ENCODE measurements at regions not wholly inside any gene's neighbourhood (a gene's known extent, or its start where the extent isn't known, plus 50 kb on each side); places are given as distances from the start of the nearest gene placed in this dataset.
A peak's percentile ranks its signal among the peaks of the same experiment; 100 is the strongest.

DNA sequence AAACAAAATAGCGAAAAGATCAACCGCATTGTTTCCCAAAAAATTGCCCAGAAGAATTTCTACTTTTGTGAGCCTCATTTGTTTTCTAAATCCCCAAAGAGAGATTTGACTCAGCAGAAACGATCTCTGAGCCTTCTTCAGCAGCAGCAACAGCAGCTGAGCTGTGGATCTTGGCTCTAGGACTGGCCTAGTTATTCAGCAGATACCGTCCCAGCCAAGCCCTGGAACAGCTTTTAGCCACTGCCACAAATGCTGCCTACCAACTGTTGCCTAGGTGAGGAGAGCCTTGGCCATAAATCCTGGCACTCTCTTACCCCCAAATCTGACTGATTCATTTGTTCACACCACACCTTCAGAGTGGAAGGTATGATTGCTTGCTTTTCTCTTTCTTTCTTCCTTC is 320.1 kb downstream of the TGFB2 start:
- DNase-seq (ENCODE audit: extremely low read depth, low read depth), result no peak
- no peak for TF ChIP-seq CTCF (IDR thresholded peaks at IDR 0.05; ENCODE audit: low read depth, low read length, missing control alignments)
- no peak overlapping the region for H3K4me3 ChIP-seq (replicated peaks; ENCODE audit: low read depth, low read length)

- no peak overlapping the region for H3K4me3 ChIP-seq (replicated peaks; ENCODE audit: low read depth, low read length)
- TF ChIP-seq CTCF (IDR thresholded peaks at IDR 0.05; ENCODE audit: low read depth, low read length, missing control alignments), result no peak
- no peak for DNase-seq (ENCODE audit: extremely low read depth, low read depth)
Measured at GRCh38 chr1:218666263-218666662, 321.1 kb downstream of the TGFB2 start.

GRCh38 chr1:218667781-218668516 is 322.8 kb downstream of the TGFB2 start:
- no peak for DNase-seq (ENCODE audit: extremely low read depth, low read depth)
- no peak overlapping the region for H3K4me3 ChIP-seq (replicated peaks; ENCODE audit: low read depth, low read length)
- TF ChIP-seq CTCF (IDR thresholded peaks at IDR 0.05; ENCODE audit: low read depth, low read length, missing control alignments), result no peak

DNA sequence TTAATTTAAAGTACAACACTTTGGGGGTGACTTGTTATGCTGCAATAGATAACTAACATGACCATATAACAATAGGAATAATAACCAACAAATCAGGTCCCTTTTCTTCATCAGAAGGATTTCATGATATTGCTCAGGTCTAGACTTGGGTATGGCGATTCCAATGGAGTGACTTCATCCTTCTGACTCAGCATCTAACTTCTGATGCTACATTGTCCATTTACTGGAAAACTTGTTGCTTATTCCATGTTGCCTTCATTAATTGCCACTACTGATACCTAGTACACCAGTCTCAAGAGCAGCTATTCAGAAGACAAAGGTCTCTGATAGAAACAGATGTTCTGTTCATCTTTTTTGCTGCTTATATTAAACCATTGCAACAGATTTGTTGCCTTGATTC is 324.3 kb downstream of the TGFB2 start:
- TF ChIP-seq CTCF (IDR thresholded peaks at IDR 0.05; ENCODE audit: low read depth, low read length, missing control alignments), result no peak
- DNase-seq (ENCODE audit: extremely low read depth, low read depth), result no peak

GRCh38 chr1:218670875-218671274 is 325.7 kb downstream of the TGFB2 start:
- H3K4me3 ChIP-seq (replicated peaks; ENCODE audit: low read depth, low read length), result no peak overlapping the region
- TF ChIP-seq CTCF (IDR thresholded peaks at IDR 0.05; ENCODE audit: low read depth, low read length, missing control alignments), result no peak
- no peak for DNase-seq (ENCODE audit: extremely low read depth, low read depth)

More for the DNA sequence above, 324.3 kb downstream of the TGFB2 start:
- no peak overlapping the region for H3K4me3 ChIP-seq (replicated peaks; ENCODE audit: low read depth, low read length)

DNA sequence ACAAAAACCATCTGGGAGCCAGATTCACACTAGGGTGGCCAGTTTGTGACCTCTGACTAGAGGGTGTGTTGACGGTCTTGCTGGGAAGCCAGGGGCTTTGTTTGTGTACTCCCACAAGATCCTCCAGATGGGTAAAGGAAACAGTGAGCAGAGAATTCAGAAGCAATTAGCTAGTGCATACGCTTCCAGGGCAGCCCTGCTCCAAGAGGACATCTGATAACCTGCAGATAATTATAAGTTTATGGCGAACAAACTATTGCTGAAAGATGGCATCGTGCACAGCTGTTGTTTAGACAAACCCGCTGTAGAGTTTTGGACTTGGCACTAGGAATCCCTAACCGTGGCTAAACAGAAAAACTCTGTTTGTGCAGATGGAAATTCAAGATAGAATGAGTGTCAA is 326.4 kb downstream of the TGFB2 start:
- no peak for TF ChIP-seq CTCF (IDR thresholded peaks at IDR 0.05; ENCODE audit: low read depth, low read length, missing control alignments)
- H3K4me3 ChIP-seq (replicated peaks; ENCODE audit: low read depth, low read length), result no peak overlapping the region
- DNase-seq (ENCODE audit: extremely low read depth, low read depth), result peak; percentile 88

- TF ChIP-seq CTCF (IDR thresholded peaks at IDR 0.05; ENCODE audit: low read depth, low read length, missing control alignments), result no peak
- no peak for DNase-seq (ENCODE audit: extremely low read depth, low read depth)
- no peak overlapping the region for H3K4me3 ChIP-seq (replicated peaks; ENCODE audit: low read depth, low read length)
Measured at GRCh38 chr1:218673170-218673569, 328.0 kb downstream of the TGFB2 start.
